ENCODE measurements at regions not wholly inside any gene's neighbourhood (a gene's known extent, or its start where the extent isn't known, plus 50 kb on each side); places are given as distances from the start of the nearest gene placed in this dataset.

DNA sequence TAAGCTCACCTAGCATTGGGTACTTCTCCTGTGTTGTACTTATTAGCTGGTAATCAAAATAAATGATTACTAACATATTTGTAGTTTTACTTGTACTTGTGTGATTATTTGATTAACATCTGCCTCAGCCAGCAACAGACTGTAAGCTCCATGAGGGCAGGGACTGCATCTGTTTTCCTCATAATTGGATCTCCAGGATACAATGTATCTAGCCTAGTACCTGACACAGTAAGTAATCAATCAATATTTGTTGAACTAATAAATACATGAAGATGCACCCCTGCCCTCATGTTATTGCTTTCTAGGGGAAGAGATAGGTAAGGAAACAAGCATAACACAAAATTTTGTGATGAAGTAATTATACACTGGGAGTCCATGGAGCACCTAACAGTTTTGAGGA lies 101.5 kb downstream of the TENT5C start:
- no peak for TF ChIP-seq ZFX (IDR thresholded peaks at IDR 0.05; ENCODE audit: borderline replicate concordance)
- TF ChIP-seq, protein P1, sequence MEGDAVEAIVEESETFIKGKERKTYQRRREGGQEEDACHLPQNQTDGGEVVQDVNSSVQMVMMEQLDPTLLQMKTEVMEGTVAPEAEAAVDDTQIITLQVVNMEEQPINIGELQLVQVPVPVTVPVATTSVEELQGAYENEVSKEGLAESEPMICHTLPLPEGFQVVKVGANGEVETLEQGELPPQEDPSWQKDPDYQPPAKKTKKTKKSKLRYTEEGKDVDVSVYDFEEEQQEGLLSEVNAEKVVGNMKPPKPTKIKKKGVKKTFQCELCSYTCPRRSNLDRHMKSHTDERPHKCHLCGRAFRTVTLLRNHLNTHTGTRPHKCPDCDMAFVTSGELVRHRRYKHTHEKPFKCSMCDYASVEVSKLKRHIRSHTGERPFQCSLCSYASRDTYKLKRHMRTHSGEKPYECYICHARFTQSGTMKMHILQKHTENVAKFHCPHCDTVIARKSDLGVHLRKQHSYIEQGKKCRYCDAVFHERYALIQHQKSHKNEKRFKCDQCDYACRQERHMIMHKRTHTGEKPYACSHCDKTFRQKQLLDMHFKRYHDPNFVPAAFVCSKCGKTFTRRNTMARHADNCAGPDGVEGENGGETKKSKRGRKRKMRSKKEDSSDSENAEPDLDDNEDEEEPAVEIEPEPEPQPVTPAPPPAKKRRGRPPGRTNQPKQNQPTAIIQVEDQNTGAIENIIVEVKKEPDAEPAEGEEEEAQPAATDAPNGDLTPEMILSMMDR (IDR thresholded peaks at IDR 0.05), result no peak
